ENCODE measurements at regions not wholly inside any gene's neighbourhood (a gene's known extent, or its start where the extent isn't known, plus 50 kb on each side); places are given as distances from the start of the nearest gene placed in this dataset.
"Not testable (repeated sequence)": the region's sequence is repeated elsewhere in the genome, so short reads cannot be mapped to it uniquely, and the experiment has no call there.

GRCh38 chr11:13782390-13783075, 114.1 kb downstream of the FAR1 start:
- DNase-seq (ENCODE audit: low spot score): no peak

DNA sequence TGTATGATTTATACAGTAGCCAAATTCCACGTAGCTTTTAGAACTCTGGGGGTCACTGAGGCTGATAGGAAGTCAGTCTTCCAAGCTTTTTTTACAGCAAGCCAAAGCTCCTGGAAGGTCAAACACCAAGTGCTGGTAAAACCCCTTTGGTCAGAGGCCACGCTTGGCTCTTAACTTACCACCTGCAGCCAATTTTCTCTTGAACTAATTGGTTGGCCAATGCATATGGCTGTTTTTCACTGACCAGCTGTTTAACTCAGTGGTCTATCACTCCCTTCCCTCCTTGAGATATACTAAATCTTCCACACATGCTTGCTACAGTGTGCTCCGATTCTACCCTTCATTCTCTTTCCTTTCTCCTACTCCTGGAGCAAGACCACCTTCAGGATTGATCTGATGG, 116.0 kb downstream of the FAR1 start:
- DNase-seq (ENCODE audit: low spot score): no peak

- DNase-seq (ENCODE audit: low spot score): peak; percentile 26
These were observed 116.4 kb downstream of the FAR1 start for GRCh38 chr11:13784855-13785254.

GRCh38 chr11:13786688-13787087, 118.2 kb downstream of the FAR1 start:
- DNase-seq (ENCODE audit: low spot score): no peak

DNA sequence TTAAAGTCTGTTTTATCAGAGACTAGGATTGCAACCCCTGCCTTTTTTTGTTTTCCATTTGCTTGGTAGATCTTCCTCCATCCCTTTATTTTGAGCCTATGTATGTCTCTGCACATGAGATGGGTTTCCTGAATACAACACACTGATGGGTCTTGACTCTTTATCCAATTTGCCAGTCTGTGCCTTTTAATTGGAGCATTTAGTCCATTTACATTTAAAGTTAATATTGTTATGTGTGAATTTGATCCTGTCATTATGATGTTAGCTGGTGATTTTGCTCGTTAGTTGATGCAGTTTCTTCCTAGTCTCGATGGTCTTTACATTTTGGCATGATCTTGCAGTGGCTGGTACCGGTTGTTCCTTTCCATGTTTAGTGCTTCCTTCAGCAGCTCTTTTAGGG, 129.1 kb downstream of the FAR1 start:
- not testable (repeated sequence) for DNase-seq (ENCODE audit: low spot score)

- no peak for DNase-seq (ENCODE audit: low spot score)
These were observed 132.4 kb downstream of the FAR1 start for GRCh38 chr11:13800901-13801300.

- no peak for DNase-seq (ENCODE audit: low spot score)
These were observed 144.2 kb upstream of the SPON1 start for GRCh38 chr11:13818325-13818724.

GRCh38 chr11:13826505-13827278, 135.8 kb upstream of the SPON1 start:
- DNase-seq (ENCODE audit: low spot score): no peak

GRCh38 chr11:13831696-13832095, 130.8 kb upstream of the SPON1 start:
- no peak for DNase-seq (ENCODE audit: low spot score)

DNA sequence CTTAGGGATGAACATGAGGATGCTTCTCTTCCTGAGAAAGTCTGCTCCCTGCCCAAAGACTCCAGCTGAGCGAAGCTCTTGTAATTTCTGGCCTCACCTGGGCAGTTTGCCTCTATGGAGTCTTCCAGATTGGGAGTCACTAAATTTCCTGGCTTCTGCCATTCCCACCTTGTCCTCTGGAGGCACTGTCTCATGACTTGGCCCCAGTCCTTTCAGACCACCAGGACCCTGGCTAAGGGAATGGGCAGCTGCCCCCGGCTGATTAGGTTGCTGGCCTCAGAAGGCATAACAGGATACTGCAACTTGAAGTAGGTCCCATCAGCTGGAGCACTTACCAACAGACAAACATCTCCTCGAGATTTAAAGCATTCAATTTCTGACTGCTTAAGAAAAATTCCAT, 128.1 kb upstream of the SPON1 start:
- no peak for DNase-seq (ENCODE audit: low spot score)

DNA sequence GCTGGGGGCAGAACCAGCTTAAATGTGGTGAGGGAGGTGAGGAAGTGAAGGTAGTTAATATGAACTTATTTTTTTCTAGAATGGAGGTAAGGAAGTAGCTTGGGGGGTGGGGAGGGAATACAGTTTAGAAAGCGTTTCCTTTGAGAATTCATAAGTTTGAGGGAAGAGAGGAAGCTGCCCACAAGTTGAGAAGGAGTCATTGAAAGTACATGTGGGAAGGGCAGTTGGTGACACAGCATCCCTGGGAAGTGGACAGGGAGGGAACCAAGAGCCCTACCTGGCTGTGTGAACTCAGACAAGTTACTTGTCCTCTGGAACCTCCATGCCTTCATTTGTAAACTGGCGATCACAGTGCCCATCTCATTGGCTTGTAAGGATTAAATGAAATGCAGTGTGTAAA, 125.9 kb upstream of the SPON1 start:
- DNase-seq (ENCODE audit: low spot score): no peak

DNA sequence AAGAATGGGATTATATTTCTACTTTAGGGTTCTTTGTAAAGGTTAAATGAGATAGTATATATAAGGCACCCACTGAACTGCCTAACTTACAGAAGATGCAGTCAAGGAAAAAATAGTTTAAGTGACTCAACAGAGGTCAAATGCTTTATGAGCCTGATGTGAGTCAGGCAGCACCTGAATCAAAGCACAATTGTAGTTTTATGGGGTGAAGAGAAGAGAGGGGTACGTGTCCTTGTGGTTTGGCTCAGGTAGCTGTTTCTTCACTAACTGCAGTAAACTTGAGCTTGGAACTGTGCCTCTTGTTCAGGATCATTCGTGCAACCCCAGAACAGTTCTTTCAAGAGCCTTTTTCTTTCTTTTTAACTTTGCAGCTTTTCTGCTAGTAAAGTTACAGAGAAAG, 125.2 kb upstream of the SPON1 start:
- DNase-seq (ENCODE audit: low spot score): no peak

DNA sequence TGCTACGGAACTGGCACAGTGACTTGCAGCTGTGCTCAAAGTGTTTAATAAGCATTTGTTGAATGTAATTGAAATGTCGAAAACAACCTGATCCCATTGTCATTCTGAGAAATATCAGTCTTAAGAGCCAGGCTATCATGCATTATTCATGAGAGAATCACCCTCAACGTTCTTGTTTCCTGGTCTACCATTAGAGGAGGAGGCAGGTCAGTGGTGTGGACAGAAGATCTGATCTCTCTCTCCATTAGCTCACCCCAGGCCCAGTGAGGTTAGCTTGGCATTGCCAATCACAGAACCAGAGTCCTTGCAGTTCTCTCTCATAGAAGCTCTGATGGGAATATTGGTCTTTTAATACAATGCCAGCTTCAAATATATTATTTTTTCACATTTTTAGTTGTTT, 121.1 kb upstream of the SPON1 start:
- no peak for DNase-seq (ENCODE audit: low spot score)

GRCh38 chr11:13848031-13848430, 114.5 kb upstream of the SPON1 start:
- no peak for DNase-seq (ENCODE audit: low spot score)

GRCh38 chr11:13850231-13851005, 112.1 kb upstream of the SPON1 start:
- peak; percentile 74 for DNase-seq (ENCODE audit: low spot score)

DNA sequence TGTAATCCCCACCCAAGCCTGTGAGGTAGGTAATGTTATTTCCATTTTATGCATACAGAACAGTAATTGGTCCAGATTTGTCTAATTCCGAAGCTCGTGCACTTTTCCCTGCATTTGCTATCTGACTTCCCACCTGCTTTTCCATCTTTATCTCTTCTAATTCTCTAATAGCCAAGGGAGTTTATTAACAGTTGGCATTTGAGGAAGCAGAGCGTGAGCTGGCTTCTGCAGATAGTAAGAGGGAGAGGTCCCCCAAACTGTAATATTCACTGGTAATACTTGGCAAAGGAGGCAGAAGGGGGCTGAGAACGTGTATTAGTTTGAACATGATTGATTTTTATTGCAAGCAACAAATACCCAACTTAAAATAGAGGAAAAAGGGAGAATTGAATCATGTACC, 110.8 kb upstream of the SPON1 start:
- DNase-seq (ENCODE audit: low spot score): no peak

DNA sequence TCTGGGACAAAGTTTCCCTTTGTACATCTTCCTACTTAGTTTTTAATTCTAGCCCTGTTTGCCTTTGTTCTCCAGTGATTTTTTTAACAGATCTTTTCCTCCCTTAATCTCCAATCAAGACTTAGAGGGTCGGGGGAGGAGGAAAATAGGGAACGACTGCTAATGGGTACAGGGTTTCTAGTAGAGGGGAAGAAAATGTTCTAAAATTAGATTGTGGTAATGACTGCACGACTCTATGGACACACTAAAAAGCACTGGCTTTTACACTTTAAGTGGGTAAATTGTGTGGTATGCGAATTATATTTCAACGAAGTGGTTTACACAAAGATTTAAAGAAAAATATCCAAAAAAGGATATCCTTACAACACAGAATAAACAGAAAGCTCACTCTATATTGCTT, 110.0 kb upstream of the SPON1 start:
- no peak for DNase-seq (ENCODE audit: low spot score)

DNA sequence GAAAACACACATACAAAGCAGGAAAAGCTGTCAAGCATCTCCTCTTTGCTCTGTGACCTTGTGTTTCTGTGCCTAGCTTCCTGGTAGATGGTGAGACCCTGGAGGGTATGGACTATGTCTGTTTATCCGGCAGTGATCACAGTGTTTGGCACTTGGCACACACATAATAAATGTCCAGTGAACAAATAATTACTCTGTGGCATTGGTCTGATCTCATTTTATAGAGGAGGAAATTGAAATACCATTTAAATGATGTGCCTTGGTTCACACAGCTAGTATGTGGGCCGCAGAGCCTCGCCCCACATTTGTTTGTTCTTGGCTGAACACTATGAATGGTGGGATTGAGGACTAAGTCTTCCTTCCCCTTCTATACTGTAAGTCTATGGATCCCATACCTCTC, 104.7 kb upstream of the SPON1 start:
- no peak for DNase-seq (ENCODE audit: low spot score)

- peak; percentile 59 for DNase-seq (ENCODE audit: low spot score)
These were observed 102.6 kb upstream of the SPON1 start for GRCh38 chr11:13859892-13860291.

DNA sequence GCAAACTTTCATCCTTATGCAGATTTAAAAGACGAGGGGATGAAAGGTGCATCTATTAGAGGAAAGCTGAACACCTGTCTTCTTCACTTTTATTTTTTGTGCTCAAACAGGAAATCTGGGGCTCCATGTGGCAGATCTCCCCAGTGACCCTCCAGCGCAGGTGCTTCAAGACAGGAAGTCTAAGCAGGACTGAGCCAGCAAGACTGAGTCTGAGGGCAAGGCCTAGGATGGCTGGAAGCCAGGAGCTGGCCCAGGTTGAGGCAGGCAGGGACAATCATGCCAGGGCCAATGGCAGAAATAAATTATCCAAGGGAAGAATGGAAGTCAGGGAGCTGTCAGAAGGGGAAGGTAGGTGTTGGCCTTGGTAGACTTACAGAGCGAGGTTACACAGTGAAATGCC, 101.1 kb upstream of the SPON1 start:
- no peak for DNase-seq (ENCODE audit: low spot score)

DNA sequence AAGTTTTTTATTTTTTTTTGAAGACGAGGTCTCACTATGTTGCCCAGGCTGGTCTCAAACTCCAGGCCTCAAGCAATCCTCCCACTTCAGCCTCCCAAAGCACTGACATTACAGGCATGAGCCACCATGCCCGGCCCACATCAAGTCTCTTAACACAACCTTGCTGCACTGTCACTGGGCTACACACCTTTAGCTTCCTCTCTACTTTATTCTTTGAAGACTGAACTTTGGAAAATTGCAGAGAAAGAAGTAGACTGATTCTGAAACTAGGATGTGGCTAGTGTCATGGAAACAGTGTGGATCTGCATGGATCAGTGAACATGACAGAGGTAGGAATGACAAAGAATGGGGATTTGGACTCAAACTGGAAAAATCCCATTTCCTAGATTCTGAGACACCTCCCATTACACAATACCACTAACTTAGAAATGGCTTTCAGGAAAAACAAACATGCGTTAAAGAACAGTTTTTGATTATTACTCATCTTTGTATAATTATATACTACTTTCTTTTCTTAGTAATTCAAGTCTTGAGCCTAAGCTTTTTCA, 99.6 kb upstream of the SPON1 start:
- no peak for DNase-seq (ENCODE audit: low spot score)

DNA sequence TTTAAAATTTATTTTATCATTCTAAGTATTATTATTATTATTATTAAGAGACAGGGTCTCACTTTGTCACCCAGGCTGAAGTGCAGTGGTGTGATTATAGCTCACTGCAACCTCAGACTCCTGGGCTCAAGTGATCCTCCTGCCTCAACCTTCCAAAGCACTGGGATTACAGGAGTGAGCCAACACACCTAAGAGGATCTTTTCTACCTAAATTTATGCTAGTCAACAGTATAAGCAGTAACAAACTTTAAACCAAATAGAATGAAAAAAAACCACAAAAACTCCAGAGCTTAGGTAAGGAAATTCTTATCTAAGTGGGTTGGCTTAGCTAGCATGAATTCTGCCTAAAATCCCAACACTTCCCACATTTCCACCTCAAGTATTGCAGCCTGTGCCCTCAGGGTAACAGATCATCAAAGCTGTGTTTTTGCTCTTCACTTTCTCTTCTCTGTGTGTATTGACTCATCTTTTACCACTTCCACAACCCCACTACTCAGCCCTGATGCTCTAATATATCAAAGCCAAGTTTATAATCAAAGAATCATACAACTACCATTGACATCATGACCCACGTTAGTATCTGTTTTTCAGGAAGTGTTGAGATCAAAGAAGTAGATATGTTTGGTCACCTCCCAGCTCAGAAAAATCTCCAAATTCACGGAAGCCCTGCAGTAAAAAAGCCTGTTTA, 93.7 kb upstream of the SPON1 start:
- DNase-seq (ENCODE audit: low spot score): no peak

Measured in Ammon's horn (tissue), 1 donor.